Colonic mucosa (tissue), 4 donors: ENCODE measurements at regions not wholly inside any gene's neighbourhood (a gene's known extent, or its start where the extent isn't known, plus 50 kb on each side); places are given as distances from the start of the nearest gene placed in this dataset.
"Not testable (repeated sequence)": the region's sequence is repeated elsewhere in the genome, so short reads cannot be mapped to it uniquely, and the experiment has no call there.

Experiments used
- DNase-seq: peaks from one replicate; pipeline ENCODE4 v3.0.0-alpha.2; 2020
- H3K27ac ChIP-seq: fragments of 200-600 bp; one replicate; pipeline ENCODE4 v1.8.0; 2021
- H3K27me3 ChIP-seq: fragments of 200-600 bp; one replicate; pipeline ENCODE4 v1.8.0; 2021
- H3K36me3 ChIP-seq: fragments of 200-600 bp; one replicate; pipeline ENCODE4 v1.8.0; 2021
- H3K4me1 ChIP-seq: fragments of 200-600 bp; one replicate; pipeline ENCODE4 v1.8.0; 2021; ENCODE audit warnings: mild to moderate bottlenecking
- H3K4me3 ChIP-seq: fragments of 200-600 bp; one replicate; pipeline ENCODE4 v1.8.0; 2021
- H3K9ac ChIP-seq, 2 donors: one replicate each; pipeline ENCODE4 v1.7.0; 2013; ENCODE audit warnings: control low read depth in 2 of 2, low read depth in 2 of 2, low read length in 2 of 2
- H3K9me3 ChIP-seq: fragments of 200-600 bp; one replicate; pipeline ENCODE4 v1.8.0; 2021
- CTCF ChIP-seq: fragments of 200-600 bp; IDR thresholded peaks from one replicate; pipeline ENCODE4 v1.8.0; 2022; ENCODE audit warnings: antibody characterized with exemption, mild to moderate bottlenecking
- intact Hi-C: fragments of 100-400 bp; cut with DNase I; formaldehyde crosslinking; loops from one replicate; pipeline ENCODE4 v1.14.1; 2022
- donor health status: healthy.
- donor health status: DM: no; HTN: no; CAD: no.
- donor health status: DM: no; HTN: no; CAD: no.

DNA sequence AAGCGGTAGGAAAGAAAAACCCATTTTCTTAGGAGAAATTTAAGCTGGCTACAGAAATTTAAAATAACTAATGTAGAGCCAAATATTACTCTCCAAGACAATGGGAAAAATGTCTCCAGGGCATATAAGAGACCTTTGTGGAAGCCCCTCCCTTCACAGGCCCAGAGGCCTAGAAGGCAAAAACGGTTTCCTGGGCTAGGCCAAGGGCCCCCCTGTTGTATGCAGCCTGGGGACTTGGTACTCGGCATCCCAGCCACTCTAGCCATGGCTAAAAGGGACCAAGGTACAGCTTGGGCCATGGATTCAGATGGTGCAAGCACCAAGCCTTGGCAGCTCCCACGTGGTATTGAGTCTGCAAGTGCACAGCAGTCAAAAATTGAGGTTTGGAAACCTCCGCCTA lies 90.1 kb downstream of the CGGBP1 start:
- Histone ChIP-seq H3K27ac (no peak overlapping the region), H3K36me3 (no peaks in the 10 kb centered on the region), H3K9me3 (no peaks in the 10 kb centered on the region), H3K27me3 (no peaks in the 10 kb centered on the region), H3K4me1 (no peaks in the 10 kb centered on the region), H3K9ac (no peak overlapping the region), H3K4me3 (no peak overlapping the region)
- no peak for DNase-seq
- intact Hi-C loops, result no loop called here
- no peak for TF ChIP-seq CTCF

DNA sequence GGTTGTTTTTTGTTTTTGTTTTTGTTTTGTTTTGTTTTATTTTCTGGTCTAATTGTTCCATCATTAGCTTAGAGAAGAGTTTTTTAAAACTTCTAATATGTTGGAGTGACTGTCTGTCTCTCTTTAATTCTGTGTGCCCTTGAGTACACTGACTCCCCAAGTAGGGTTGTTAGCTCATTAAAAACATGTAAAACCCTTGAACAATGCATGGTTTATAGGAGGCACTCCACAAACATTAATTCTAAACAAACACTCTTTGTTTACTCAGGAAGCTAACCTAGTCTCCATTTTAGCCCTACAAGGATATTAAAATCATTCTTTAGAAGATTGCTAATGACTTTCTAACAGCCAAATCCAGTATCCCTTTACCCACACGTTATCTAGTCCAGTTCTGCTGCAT lies 100.5 kb downstream of the CGGBP1 start:
- TF ChIP-seq CTCF, result no peak
- no peaks in the 10 kb centered on the region for H3K9me3 ChIP-seq
- H3K4me1 ChIP-seq, result no peaks in the 10 kb centered on the region
- no peaks in the 10 kb centered on the region for H3K36me3 ChIP-seq
- no peak overlapping the region for H3K9ac ChIP-seq
- no peaks in the 10 kb centered on the region for H3K27me3 ChIP-seq
- intact Hi-C loops, result no loop called here
- H3K27ac ChIP-seq, result no peak overlapping the region
- H3K4me3 ChIP-seq, result no peak overlapping the region
- no peak for DNase-seq

DNA sequence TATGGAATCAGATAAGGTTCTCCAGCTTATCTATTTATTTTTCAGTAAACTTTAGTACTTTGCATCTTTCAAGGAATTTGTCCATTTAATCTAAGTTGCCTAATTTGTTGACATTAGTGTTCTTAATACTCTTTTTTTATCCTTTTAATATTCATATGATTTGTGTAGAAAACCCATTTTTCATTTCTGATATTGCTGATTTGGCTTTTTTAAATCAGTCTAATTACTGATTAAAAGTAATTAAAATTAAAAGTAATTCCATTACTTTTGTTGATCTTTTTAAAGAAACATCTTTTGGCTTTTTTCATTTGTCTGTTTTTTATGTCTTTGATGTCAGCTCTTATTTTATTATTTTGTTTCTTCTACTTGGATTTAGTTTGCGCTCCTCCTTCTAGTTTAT lies 101.2 kb downstream of the CGGBP1 start:
- Histone ChIP-seq H3K27me3 (no peaks in the 10 kb centered on the region), H3K27ac (no peak overlapping the region), H3K9me3 (no peaks in the 10 kb centered on the region), H3K36me3 (no peaks in the 10 kb centered on the region), H3K9ac (no peak overlapping the region), H3K4me1 (no peaks in the 10 kb centered on the region), H3K4me3 (no peak overlapping the region)
- intact Hi-C loops, result no loop called here
- no peak for DNase-seq
- no peak for TF ChIP-seq CTCF

GRCh38 chr3:87949879-87950208 lies 109.0 kb downstream of the CGGBP1 start:
- Histone ChIP-seq H3K4me3 (no peak overlapping the region), H3K36me3 (no peaks in the 10 kb centered on the region), H3K27ac (no peak overlapping the region), H3K9ac (no peak overlapping the region), H3K4me1 (no peaks in the 10 kb centered on the region), H3K9me3 (no peaks in the 10 kb centered on the region), H3K27me3 (no peaks in the 10 kb centered on the region)
- DNase-seq, result no peak
- intact Hi-C loops, result no loop called here
- TF ChIP-seq CTCF, result no peak

- DNase-seq, result no peak
Observed at GRCh38 chr3:87949189-87949878, 109.5 kb downstream of the CGGBP1 start.

GRCh38 chr3:87946007-87946406 lies 112.8 kb downstream of the CGGBP1 start:
- DNase-seq, H3K27me3 ChIP-seq, H3K36me3 ChIP-seq, H3K9ac ChIP-seq, H3K27ac ChIP-seq, H3K4me1 ChIP-seq, intact Hi-C loops, H3K9me3 ChIP-seq, H3K4me3 ChIP-seq: not testable (repeated sequence)

More at GRCh38 chr3:87949189-87949878, 109.5 kb downstream of the CGGBP1 start:
- intact Hi-C loops, result no loop called here
- no peak overlapping the region for H3K27ac ChIP-seq
- no peak for TF ChIP-seq CTCF
- H3K9me3 ChIP-seq, result no peaks in the 10 kb centered on the region
- H3K9ac ChIP-seq, result no peak overlapping the region
- H3K27me3 ChIP-seq, result no peaks in the 10 kb centered on the region
- H3K36me3 ChIP-seq, result no peaks in the 10 kb centered on the region
- no peaks in the 10 kb centered on the region for H3K4me1 ChIP-seq
- no peak overlapping the region for H3K4me3 ChIP-seq

DNA sequence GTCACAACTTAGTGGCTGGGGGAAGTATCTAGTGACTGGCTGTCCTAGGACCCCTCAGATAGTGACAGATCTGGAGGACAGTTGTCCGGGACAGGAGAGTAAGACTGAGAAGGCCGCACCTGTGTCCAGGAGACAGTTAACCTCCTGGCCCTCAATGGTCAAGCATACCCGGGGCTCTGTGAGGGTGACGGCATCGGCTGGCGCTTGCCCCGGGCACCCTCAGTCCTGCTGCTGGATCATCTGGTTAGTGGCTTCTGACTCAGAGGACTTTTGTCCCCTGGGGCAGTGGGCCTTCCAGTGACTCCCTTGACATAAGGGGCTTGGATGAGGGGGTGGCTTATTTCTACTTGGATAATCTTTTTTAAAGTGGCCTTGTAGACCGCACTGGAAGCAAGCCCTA lies 116.5 kb downstream of the CGGBP1 start:
- intact Hi-C loops, H3K9ac ChIP-seq, H3K36me3 ChIP-seq, DNase-seq, H3K4me3 ChIP-seq, H3K27me3 ChIP-seq, H3K9me3 ChIP-seq, H3K4me1 ChIP-seq, H3K27ac ChIP-seq: not testable (repeated sequence)
